Osteocyte (in vitro differentiated cells): ENCODE measurements at regions not wholly inside any gene's neighbourhood (a gene's known extent, or its start where the extent isn't known, plus 50 kb on each side); places are given as distances from the start of the nearest gene placed in this dataset.

Experiments used
- DNase-seq: peaks from one replicate; pipeline ENCODE4 v3.0.0; 2021; ENCODE audit warnings: mixed read lengths; ENCODE audit not compliant: unreplicated experiment; ENCODE audit errors: extremely low spot score
- H3K27ac Mint-ChIP-seq: one replicate; pipeline ENCODE4 v1.8.0; 2021; ENCODE audit warnings: mild to moderate bottlenecking, mixed read lengths; ENCODE audit not compliant: unreplicated experiment
- H3K27me3 Mint-ChIP-seq: one replicate; pipeline ENCODE4 v1.8.0; 2021; ENCODE audit warnings: mixed read lengths; ENCODE audit not compliant: unreplicated experiment
- H3K36me3 Mint-ChIP-seq: one replicate; pipeline ENCODE4 v1.8.0; 2021; ENCODE audit warnings: mixed read lengths; ENCODE audit not compliant: unreplicated experiment
- H3K4me1 Mint-ChIP-seq: one replicate; pipeline ENCODE4 v1.8.0; 2021; ENCODE audit warnings: mixed read lengths; ENCODE audit not compliant: unreplicated experiment
- H3K4me3 Mint-ChIP-seq: one replicate; pipeline ENCODE4 v1.8.0; 2021; ENCODE audit warnings: mild to moderate bottlenecking, moderate library complexity, mixed read lengths; ENCODE audit not compliant: unreplicated experiment
- H3K9me3 Mint-ChIP-seq: one replicate; pipeline ENCODE4 v1.8.0; 2021; ENCODE audit warnings: mixed read lengths; ENCODE audit not compliant: unreplicated experiment
- CTCF ChIP-seq: fragments of 200-600 bp; sonication (generic); IDR thresholded peaks from 2 replicates; pipeline ENCODE4 v1.5.0; 2021; ENCODE audit warnings: antibody characterized with exemption, mild to moderate bottlenecking, moderate library complexity

DNA sequence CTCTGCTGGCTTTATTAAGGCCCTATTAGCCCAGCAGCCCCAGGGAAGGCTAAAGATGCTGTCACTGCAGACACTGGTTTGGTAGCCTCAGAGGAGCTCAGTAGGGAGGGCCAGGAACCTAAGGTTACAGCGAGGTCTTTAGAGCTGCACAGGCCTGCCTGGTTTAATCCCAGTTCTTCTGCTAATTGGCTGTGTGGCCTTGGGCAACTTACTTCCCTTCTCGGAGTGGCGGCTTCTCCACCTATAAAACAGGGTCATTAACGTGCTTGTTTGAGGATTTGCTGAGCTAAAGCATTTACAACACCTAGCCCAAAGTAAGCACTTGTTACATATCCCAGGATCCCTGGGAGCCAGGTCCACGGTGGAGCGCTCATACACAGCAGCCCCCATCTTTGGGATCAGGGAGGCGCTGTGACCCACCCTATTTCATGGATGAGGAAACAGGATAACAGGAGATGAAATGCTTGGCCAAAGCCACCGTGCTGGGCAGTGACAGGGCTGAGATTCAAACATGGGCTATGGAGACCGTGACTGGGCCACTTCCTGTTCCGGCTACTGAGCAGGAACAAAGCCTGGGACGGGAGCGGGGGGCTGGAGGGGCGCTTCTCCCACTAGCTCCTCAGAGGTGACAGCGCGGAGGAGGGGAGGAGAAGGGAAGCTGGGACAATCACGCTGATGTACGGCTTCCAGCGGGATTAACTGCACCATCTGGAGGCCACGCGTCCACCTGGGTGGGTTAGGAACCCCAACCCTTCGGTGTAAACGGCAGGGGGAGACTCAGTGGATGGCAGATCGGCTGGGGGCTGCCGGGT lies 61.5 kb downstream of the IGLL1 start:
- Mint-ChIP-seq H3K4me1 (peaks cover 28% of the 10 kb centered on the region), H3K9me3 (no peaks in the 10 kb centered on the region), H3K27me3 (no peaks in the 10 kb centered on the region), H3K36me3 (no peaks in the 10 kb centered on the region), H3K4me3 (no peak overlapping the region), H3K27ac (no peak overlapping the region)
- TF ChIP-seq CTCF, result no peak
- DNase-seq, result no peak

DNA sequence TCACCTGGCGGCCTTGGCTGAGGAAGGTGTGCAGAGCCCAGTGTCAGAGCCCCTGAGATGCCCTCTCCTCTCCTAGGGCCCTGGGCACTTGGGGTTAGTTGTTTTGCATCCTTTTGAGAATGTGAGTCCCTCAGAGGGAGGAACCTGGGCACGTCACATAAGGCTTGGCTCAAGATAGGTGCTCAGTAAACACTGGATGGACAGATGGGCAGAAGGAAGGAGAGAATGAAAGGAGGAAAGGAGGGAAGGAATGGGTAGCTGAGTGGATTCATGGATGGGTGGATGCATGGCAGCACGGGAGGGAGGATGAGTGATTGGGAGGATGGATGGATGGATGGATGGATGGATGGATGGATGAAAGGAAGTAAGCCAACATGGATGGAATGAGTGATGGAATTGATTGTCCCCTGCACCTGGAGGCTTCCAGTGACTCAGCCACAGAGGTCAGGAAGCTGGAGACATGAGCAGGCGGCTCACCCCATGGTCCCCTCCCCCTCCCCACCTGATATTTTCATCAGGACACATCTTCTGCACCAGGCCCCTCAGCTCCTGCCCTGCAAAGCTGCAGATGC lies 62.2 kb downstream of the IGLL1 start:
- H3K27ac Mint-ChIP-seq, result no peak overlapping the region
- DNase-seq, result no peak
- H3K4me1 Mint-ChIP-seq, result peaks cover 24% of the 10 kb centered on the region
- H3K9me3 Mint-ChIP-seq, result no peaks in the 10 kb centered on the region
- no peaks in the 10 kb centered on the region for H3K27me3 Mint-ChIP-seq
- no peaks in the 10 kb centered on the region for H3K36me3 Mint-ChIP-seq
- TF ChIP-seq CTCF, result no peak
- no peak overlapping the region for H3K4me3 Mint-ChIP-seq

DNA sequence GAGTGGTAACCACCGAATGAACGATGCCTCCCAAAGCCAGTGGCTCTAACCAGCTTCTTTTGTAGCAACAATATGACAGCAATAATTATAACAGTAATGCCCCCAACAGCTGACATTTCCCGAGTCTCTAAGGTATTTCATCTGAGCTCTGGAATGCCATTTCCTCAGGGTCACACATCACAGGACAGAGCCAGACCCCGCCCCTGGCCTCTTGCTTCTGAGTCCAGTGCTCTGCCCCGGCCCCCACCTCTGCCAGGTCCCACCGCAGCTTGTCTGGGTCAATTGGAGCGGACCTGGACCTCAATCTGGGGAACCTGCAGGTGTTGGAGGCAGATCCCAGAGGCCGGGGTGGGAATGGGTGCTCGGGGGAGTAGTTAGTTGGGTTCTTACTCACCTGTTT lies 63.8 kb downstream of the IGLL1 start:
- no peak for DNase-seq
- Mint-ChIP-seq H3K4me1 (peaks cover 16% of the 10 kb centered on the region), H3K36me3 (no peaks in the 10 kb centered on the region), H3K27me3 (no peaks in the 10 kb centered on the region), H3K27ac (no peak overlapping the region), H3K4me3 (no peak overlapping the region), H3K9me3 (no peaks in the 10 kb centered on the region)
- TF ChIP-seq CTCF, result no peak

- Mint-ChIP-seq H3K36me3 (no peaks in the 10 kb centered on the region), H3K9me3 (no peaks in the 10 kb centered on the region), H3K27me3 (peaks cover 2% of the 10 kb centered on the region), H3K4me1 (no peaks in the 10 kb centered on the region), H3K27ac (no peak overlapping the region), H3K4me3 (no peak overlapping the region)
- TF ChIP-seq CTCF, result no peak
- no peak for DNase-seq
Observed at GRCh38 chr22:23514322-23515038, 65.6 kb downstream of the IGLL1 start.

DNA sequence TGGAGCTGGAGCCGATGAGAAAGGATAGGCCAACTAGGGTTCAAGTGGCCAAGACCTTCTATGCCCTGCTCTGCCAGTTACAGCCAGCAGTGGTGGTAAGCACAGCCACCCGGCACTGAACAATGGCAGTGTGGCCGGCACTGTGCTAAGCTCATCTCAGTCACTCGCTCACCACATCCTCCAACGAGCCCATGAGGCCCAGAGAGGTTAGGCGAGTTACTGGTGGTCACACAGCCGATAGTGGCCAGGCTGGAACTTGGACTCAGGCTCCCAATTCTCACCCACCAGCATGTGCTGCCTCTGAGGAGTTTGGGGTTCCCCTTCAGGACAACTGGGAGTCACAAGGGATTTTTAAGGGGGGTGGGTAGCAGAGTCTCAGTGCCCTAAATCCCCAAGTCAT lies 66.4 kb downstream of the IGLL1 start:
- Mint-ChIP-seq H3K4me3 (no peak overlapping the region), H3K9me3 (no peaks in the 10 kb centered on the region), H3K27ac (no peak overlapping the region), H3K36me3 (no peaks in the 10 kb centered on the region), H3K4me1 (no peaks in the 10 kb centered on the region), H3K27me3 (peaks cover 2% of the 10 kb centered on the region)
- TF ChIP-seq CTCF, result no peak
- no peak for DNase-seq
